NCI-H510A treated with DMSO at 0.1 percent for 48 hours (cell line): ENCODE measurements at regions not wholly inside any gene's neighbourhood (a gene's known extent, or its start where the extent isn't known, plus 50 kb on each side); places are given as distances from the start of the nearest gene placed in this dataset.
"Not testable (repeated sequence)": the region's sequence is repeated elsewhere in the genome, so short reads cannot be mapped to it uniquely, and the experiment has no call there.

Source experiments
- DNase-seq: peaks from one replicate; lab custom pipeline; 2025; lab: John Stamatoyannopoulos, UW

GRCh38 chr1:82062206-82062605, 261.5 kb downstream of the ADGRL2 start:
- no peak for DNase-seq

GRCh38 chr1:82059959-82060358, 259.2 kb downstream of the ADGRL2 start:
- DNase-seq: no peak

GRCh38 chr1:82057011-82057410, 256.3 kb downstream of the ADGRL2 start:
- DNase-seq: no peak

GRCh38 chr1:82055375-82055774, 254.6 kb downstream of the ADGRL2 start:
- not testable (repeated sequence) for DNase-seq

DNA sequence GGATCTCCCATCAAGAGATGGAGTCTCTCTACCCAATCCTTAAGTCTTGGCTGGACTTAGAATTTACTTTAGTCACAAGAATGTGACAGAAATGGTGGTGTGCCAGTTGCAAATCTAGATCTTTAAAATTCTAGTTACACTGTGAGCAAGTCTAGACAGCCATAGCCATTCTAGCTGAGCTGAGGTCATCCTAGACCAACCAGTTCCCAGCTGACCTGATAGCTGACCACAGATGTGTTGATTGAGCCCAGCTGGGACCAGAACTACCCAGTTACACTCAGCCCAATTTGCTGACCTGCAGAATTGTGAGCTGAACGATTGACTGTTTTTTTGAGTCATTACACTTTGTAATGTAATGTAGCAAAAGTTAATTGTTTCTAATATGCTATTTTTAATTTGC, 251.8 kb downstream of the ADGRL2 start:
- no peak for DNase-seq

GRCh38 chr1:82048596-82048995, 247.9 kb downstream of the ADGRL2 start:
- DNase-seq: no peak

- DNase-seq: no peak
Measured at GRCh38 chr1:82045221-82045620, 244.5 kb downstream of the ADGRL2 start.

GRCh38 chr1:82044536-82044935, 243.8 kb downstream of the ADGRL2 start:
- DNase-seq: no peak

GRCh38 chr1:82044111-82044510, 243.4 kb downstream of the ADGRL2 start:
- DNase-seq: no peak

- no peak for DNase-seq
Measured at GRCh38 chr1:82042306-82043060, 241.7 kb downstream of the ADGRL2 start.
